ENCODE measurements at regions not wholly inside any gene's neighbourhood (a gene's known extent, or its start where the extent isn't known, plus 50 kb on each side); places are given as distances from the start of the nearest gene placed in this dataset.

DNA sequence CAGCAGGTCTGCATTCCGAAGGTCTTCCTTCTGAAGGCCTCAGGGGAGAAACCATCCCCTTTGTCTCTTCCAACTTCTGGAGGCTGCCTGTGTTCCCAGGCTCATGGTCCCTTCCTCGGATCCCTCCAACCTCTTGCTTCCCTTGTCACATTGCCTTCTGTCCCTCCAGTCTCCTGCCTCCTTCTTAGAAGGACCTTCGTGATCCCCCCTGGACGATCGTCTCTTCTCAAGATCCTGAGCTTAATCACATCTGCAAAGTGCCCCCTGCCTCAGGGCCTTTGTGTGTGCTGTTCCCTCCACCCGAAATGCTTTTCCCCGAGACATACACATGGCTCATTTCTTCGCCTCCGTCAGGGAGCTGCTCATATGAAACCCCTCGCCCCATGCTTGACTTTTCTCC is 505.8 kb downstream of the SHQ1 start:
- TF ChIP-seq, protein P1, sequence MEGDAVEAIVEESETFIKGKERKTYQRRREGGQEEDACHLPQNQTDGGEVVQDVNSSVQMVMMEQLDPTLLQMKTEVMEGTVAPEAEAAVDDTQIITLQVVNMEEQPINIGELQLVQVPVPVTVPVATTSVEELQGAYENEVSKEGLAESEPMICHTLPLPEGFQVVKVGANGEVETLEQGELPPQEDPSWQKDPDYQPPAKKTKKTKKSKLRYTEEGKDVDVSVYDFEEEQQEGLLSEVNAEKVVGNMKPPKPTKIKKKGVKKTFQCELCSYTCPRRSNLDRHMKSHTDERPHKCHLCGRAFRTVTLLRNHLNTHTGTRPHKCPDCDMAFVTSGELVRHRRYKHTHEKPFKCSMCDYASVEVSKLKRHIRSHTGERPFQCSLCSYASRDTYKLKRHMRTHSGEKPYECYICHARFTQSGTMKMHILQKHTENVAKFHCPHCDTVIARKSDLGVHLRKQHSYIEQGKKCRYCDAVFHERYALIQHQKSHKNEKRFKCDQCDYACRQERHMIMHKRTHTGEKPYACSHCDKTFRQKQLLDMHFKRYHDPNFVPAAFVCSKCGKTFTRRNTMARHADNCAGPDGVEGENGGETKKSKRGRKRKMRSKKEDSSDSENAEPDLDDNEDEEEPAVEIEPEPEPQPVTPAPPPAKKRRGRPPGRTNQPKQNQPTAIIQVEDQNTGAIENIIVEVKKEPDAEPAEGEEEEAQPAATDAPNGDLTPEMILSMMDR (IDR thresholded peaks at IDR 0.05; ENCODE audit: insufficient read depth, low read depth, low read length, missing control alignments) = no peak
- no peak for DNase-seq (ENCODE audit: low read depth)
- no peak overlapping the region for H3K4me3 ChIP-seq (ENCODE audit: low read depth, low read length)

DNA sequence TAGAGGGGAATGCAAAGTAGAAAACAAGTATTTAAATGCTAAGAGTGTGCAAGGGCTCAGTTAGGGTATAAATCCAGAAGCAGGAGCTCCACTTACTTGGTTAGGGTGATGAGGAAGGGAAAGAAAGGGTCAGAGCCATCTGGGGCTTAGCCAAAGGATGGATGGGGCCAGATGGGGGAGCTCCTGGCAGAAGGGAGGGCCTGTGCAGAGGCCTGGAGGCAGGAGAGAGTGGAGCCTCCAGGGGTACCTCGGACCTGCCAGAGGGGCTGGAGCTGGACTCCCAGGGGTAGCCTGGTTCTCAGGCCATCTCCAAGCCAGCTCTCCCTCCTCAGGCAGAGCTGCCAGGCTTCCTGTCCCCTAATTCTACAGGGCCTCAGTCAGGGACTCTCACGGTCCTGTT is 506.3 kb downstream of the SHQ1 start:
- TF ChIP-seq, protein P1 (IDR thresholded peaks at IDR 0.05; ENCODE audit: insufficient read depth, low read depth, low read length, missing control alignments) = no peak
- no peak for DNase-seq (ENCODE audit: low read depth)
- no peak overlapping the region for H3K4me3 ChIP-seq (ENCODE audit: low read depth, low read length)

DNA sequence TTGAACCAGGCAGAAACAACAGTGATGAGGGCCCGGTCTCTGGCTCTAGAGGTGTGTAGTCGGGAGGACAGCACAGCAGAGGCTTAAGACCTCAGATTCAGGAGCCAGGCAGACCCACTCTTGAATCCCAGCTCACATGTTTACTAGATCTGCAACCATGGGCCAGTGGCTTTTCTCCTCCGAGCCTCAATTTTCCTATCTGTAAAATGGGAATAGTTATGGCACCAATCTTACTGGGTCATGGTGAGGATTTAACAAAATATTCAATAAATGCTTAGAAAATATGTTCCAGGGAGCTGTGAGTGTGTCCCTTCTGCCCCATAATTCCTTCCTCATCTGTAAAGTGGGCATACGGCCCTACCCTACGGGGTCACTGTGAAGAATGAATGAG is 506.9 kb downstream of the SHQ1 start:
- H3K4me3 ChIP-seq (ENCODE audit: low read depth, low read length) = no peak overlapping the region
- TF ChIP-seq, protein P1 (IDR thresholded peaks at IDR 0.05; ENCODE audit: insufficient read depth, low read depth, low read length, missing control alignments) = no peak
- DNase-seq (ENCODE audit: low read depth) = no peak

DNA sequence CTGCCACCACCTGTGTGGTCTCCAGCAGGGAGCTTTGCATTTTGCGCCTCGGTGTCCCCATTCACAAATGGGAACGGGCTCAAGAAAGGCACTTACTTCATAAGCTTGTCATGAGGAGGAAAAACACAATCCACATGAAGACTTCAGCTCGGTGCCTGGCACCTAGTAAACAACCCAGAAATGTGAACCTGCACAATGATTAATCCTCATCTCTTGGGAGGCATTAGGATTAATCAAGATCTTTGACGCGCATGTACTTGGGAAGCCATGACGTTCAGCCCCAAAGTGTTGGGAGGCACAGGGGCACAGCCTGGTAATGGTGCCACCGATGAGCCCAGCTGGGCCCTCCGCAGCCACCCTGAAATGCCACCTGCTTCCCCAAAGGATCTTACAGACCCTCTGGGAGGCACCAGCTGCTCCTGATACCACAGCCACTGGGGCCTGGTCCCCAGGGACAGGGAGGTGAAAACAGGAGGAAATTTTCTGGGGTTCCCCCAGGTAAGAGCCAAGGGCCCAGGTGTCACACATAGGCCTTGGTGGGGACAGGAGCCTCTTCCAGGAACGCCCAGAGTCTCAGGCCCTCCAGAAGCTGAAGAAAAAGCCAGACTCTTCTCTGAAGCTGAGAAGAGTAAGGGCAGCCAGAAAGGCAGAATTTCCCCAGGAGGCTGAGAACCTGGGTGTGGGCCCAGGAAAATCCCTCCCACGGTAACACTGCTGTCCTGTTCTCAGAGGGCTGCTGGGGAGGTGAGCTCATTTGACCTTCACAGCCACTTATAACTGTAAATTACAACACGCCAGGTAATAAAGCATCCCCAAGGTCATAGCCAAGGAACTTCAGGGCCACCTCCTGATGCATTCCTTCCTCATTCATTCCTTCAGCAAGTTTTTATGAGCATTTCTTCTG is 507.5 kb downstream of the SHQ1 start:
- H3K4me3 ChIP-seq (ENCODE audit: low read depth, low read length) = no peak overlapping the region
- TF ChIP-seq, protein P1 (IDR thresholded peaks at IDR 0.05; ENCODE audit: insufficient read depth, low read depth, low read length, missing control alignments) = no peak
- peak; percentile 55 for DNase-seq (ENCODE audit: low read depth)

DNA sequence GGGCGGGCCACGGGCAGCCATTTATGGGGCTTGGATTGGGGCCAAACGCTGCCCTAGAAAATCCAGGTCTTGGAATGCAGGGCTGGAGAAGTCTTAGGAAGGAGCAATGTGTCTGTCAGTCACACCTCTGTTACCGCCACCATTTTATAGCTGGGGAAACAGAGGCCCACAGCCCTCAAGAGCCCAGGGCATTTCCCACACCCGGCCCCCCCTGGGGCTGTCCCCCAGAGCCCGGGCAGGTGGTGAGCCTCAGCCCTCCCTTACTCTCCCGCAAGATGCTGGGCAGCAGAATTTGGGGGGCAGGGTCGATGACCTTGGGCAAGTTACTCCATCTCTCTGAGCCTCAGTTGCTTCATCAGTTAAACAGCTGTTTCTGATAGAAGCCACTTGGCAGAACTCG is 508.2 kb downstream of the SHQ1 start:
- no peak overlapping the region for H3K4me3 ChIP-seq (ENCODE audit: low read depth, low read length)
- TF ChIP-seq, protein P1 (IDR thresholded peaks at IDR 0.05; ENCODE audit: insufficient read depth, low read depth, low read length, missing control alignments) = no peak
- no peak for DNase-seq (ENCODE audit: low read depth)

DNA sequence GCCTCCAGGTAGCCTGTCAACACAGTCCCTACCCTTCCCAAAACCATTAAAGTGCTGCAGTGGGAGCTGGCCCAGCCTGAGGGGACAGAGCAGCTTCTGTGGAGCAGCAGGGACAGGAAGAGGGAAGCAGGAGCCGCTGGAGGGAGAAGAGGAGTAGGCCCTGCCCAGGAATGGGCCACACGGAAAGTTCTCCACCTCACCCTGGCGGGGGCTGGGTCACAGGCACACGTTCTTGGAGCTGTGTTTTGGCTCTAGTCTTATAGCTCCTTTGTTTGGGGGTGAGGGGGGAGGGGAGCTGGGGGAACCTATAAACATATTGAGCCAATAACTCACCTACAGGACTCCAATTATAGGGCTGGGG is 508.6 kb downstream of the SHQ1 start:
- no peak for DNase-seq (ENCODE audit: low read depth)
- no peak overlapping the region for H3K4me3 ChIP-seq (ENCODE audit: low read depth, low read length)
- TF ChIP-seq, protein P1 (IDR thresholded peaks at IDR 0.05; ENCODE audit: insufficient read depth, low read depth, low read length, missing control alignments) = no peak

Measured in GM12865 (cell line).